ENCODE measurements at regions not wholly inside any gene's neighbourhood (a gene's known extent, or its start where the extent isn't known, plus 50 kb on each side); places are given as distances from the start of the nearest gene placed in this dataset.

- TF ChIP-seq, protein P1, sequence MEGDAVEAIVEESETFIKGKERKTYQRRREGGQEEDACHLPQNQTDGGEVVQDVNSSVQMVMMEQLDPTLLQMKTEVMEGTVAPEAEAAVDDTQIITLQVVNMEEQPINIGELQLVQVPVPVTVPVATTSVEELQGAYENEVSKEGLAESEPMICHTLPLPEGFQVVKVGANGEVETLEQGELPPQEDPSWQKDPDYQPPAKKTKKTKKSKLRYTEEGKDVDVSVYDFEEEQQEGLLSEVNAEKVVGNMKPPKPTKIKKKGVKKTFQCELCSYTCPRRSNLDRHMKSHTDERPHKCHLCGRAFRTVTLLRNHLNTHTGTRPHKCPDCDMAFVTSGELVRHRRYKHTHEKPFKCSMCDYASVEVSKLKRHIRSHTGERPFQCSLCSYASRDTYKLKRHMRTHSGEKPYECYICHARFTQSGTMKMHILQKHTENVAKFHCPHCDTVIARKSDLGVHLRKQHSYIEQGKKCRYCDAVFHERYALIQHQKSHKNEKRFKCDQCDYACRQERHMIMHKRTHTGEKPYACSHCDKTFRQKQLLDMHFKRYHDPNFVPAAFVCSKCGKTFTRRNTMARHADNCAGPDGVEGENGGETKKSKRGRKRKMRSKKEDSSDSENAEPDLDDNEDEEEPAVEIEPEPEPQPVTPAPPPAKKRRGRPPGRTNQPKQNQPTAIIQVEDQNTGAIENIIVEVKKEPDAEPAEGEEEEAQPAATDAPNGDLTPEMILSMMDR (IDR thresholded peaks at IDR 0.05; ENCODE audit: insufficient read depth, low read depth, low read length) = no peak
- TF ChIP-seq EZH2 (IDR thresholded peaks at IDR 0.05; ENCODE audit: insufficient read depth, low read length) = no peak
These were observed 99.4 kb upstream of the LHX1 start for GRCh38 chr17:36837939-36838272.
